Gastrocnemius medialis (tissue), 4 donors: ENCODE measurements at regions not wholly inside any gene's neighbourhood (a gene's known extent, or its start where the extent isn't known, plus 50 kb on each side); places are given as distances from the start of the nearest gene placed in this dataset.
"Not testable (repeated sequence)": the region's sequence is repeated elsewhere in the genome, so short reads cannot be mapped to it uniquely, and the experiment has no call there.

Source experiments
- ATAC-seq, 2 donors: fragments of 150-250 bp; one replicate each; pipeline ENCODE4 v1.9.1; 2016
- DNase-seq, 2 donors: peaks; one replicate each; pipeline ENCODE4 v3.0.0-alpha.2; 2019
- H3K27ac ChIP-seq, 4 donors: fragments of 200-600 bp; sonication (generic); 1 replicate in 1 of 4; 2 replicates in 3 of 4; pipeline ENCODE4 v1.5.1; 2016 to 2018; ENCODE audit warnings: mild to moderate bottlenecking in 2 of 4, moderate library complexity in 1 of 4
- H3K27me3 ChIP-seq, 3 donors: fragments of 200-600 bp; sonication (generic) in 2 of 3; 1 replicate in 1 of 3; 2 replicates in 2 of 3; pipeline versions ENCODE4 v1.5.1 to v1.6.0; 2016 to 2019; ENCODE audit warnings: mild to moderate bottlenecking in 1 of 3, moderate library complexity in 1 of 3
- H3K36me3 ChIP-seq, 2 donors: fragments of 200-600 bp; sonication (generic) in 1 of 2; one replicate each; pipeline ENCODE4 v1.5.1; 2017 to 2018
- H3K4me1 ChIP-seq, 2 donors: fragments of 200-600 bp; sonication (generic) in 1 of 2; one replicate each; pipeline ENCODE4 v1.5.1; 2016 to 2017; ENCODE audit warnings: mild to moderate bottlenecking in 2 of 2
- H3K4me3 ChIP-seq, 4 donors: fragments of 200-600 bp; sonication (generic) in 3 of 4; 1 replicate in 1 of 4; 2 replicates in 3 of 4; pipeline ENCODE4 v1.5.1; 2016 to 2019; ENCODE audit warnings: mild to moderate bottlenecking in 2 of 4
- H3K9me3 ChIP-seq, 3 donors: fragments of 200-600 bp; sonication (generic) in 2 of 3; 1 replicate in 1 of 3; 2 replicates in 2 of 3; pipeline ENCODE4 v1.5.1; 2016 to 2019
- CTCF ChIP-seq, 5 experiments: fragments of 450-650 bp in 3 of 5; fragments of 200-600 bp in 2 of 5; sonication (generic) in 2 of 5; IDR thresholded peaks in 4 of 5; conservative IDR thresholded peaks in 1 of 5; 1 replicate in 4 of 5; 2 replicates in 1 of 5; pipeline ENCODE4 v1.5.1; 2016 to 2019; ENCODE audit warnings: antibody characterized with exemption in 5 of 5, mild to moderate bottlenecking in 3 of 5, moderate library complexity in 3 of 5
- POLR2A ChIP-seq, 2 donors: fragments of 450-650 bp; IDR thresholded peaks; one replicate each; pipeline ENCODE4 v1.6.1; 2017; ENCODE audit warnings: antibody characterized with exemption in 2 of 2, mild to moderate bottlenecking in 2 of 2, moderate library complexity in 2 of 2
- in situ Hi-C, 4 donors: fragments of 200-750 bp; cut with MboI; loops; one replicate each; pipeline versions ENCODE4 v1.15.0 to v1.8.0; 2017; ENCODE audit warnings: low sequenced_read_pairs in 4 of 4
- intact Hi-C: fragments of 100-400 bp; cut with DNase I; formaldehyde crosslinking; loops from one replicate; pipeline ENCODE4 v1.15.1; 2023; ENCODE audit warnings: low total_unique reads

GRCh38 chr4:167885872-167886271, 206.5 kb upstream of the ANXA10 start:
- in situ Hi-C loops (no loop called here), intact Hi-C loops (no loop called here)
- Histone ChIP-seq H3K27me3 (no peaks in the 10 kb centered on the region), H3K4me3 (no peak overlapping the region), H3K36me3 (no peaks in the 10 kb centered on the region), H3K9me3 (no peaks in the 10 kb centered on the region), H3K27ac (no peak overlapping the region), H3K4me1 (no peaks in the 10 kb centered on the region)
- no peak for ATAC-seq
- no peak for DNase-seq
- TF ChIP-seq POLR2A (IDR thresholded peaks at IDR 0.05), result no peak
- TF ChIP-seq CTCF (IDR thresholded peaks at IDR 0.05 in 4 of 5, conservative IDR thresholded peaks at IDR 0.05 in 1 of 5), result no peak

DNA sequence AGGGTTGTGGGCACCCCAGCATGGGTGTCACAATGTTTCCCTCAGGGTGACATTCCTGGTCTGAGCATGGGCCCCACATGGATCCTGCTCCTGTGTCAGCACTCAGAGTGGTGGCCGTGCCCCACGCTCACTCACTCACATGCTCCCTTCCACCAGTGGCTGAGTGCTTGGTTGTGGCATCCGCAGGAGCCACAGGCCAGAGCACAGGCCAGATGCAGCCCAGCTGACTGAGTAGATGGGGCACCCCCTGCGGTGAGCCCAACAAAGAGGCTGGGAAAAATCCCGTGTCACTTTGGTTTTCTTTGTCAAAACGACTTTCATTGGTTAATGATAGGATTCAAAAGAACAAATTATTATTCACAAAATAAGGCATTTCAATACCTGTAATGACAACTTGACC, 204.6 kb upstream of the ANXA10 start:
- intact Hi-C loops (no loop called here), in situ Hi-C loops (no loop called here)
- no peak overlapping the region for H3K4me3 ChIP-seq

DNA sequence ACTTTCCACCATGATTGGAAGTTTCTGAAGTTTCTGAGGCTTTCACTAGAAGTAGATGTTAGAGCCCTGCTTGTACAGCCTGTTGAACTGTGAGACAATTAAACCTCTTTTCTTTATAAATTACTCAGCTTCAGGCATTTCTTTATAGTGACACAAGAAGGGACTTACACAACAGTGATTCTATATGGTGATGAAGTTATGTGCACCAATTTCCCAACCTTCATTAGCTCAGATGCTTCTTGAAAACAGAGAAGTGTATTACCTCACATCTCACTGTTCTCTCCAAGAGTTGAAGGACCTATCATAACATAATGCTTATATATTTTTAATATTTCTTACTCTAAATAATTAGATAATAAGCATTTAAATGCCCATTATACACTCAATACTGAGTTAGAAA, 202.1 kb upstream of the ANXA10 start:
- Histone ChIP-seq H3K4me1 (no peaks in the 10 kb centered on the region), H3K27ac (no peak overlapping the region), H3K36me3 (no peaks in the 10 kb centered on the region), H3K4me3 (no peak overlapping the region), H3K9me3 (no peaks in the 10 kb centered on the region), H3K27me3 (no peaks in the 10 kb centered on the region)
- no peak for TF ChIP-seq POLR2A (IDR thresholded peaks at IDR 0.05)
- no peak for TF ChIP-seq CTCF (IDR thresholded peaks at IDR 0.05 in 4 of 5, conservative IDR thresholded peaks at IDR 0.05 in 1 of 5)
- in situ Hi-C loops (no loop called here), intact Hi-C loops (no loop called here)
- DNase-seq (no peak), ATAC-seq (no peak)

More for the DNA sequence above, 204.6 kb upstream of the ANXA10 start:
- no peaks in the 10 kb centered on the region for H3K4me1 ChIP-seq
- H3K9me3 ChIP-seq, result no peaks in the 10 kb centered on the region
- TF ChIP-seq CTCF (IDR thresholded peaks at IDR 0.05 in 4 of 5, conservative IDR thresholded peaks at IDR 0.05 in 1 of 5) (no peak), POLR2A (IDR thresholded peaks at IDR 0.05) (no peak)
- no peaks in the 10 kb centered on the region for H3K27me3 ChIP-seq
- H3K36me3 ChIP-seq, result no peaks in the 10 kb centered on the region
- ATAC-seq (no peak), DNase-seq (no peak)
- H3K27ac ChIP-seq, result no peak overlapping the region

GRCh38 chr4:167893531-167893930, 198.8 kb upstream of the ANXA10 start:
- Histone ChIP-seq H3K36me3 (no peaks in the 10 kb centered on the region), H3K4me3 (no peak overlapping the region), H3K27me3 (no peaks in the 10 kb centered on the region), H3K9me3 (no peaks in the 10 kb centered on the region), H3K4me1 (no peaks in the 10 kb centered on the region), H3K27ac (no peak overlapping the region)
- intact Hi-C loops, result no loop called here
- TF ChIP-seq CTCF (IDR thresholded peaks at IDR 0.05 in 4 of 5, conservative IDR thresholded peaks at IDR 0.05 in 1 of 5) (no peak), POLR2A (IDR thresholded peaks at IDR 0.05) (no peak)
- in situ Hi-C loops, result no loop called here
- no peak for DNase-seq
- no peak for ATAC-seq

DNA sequence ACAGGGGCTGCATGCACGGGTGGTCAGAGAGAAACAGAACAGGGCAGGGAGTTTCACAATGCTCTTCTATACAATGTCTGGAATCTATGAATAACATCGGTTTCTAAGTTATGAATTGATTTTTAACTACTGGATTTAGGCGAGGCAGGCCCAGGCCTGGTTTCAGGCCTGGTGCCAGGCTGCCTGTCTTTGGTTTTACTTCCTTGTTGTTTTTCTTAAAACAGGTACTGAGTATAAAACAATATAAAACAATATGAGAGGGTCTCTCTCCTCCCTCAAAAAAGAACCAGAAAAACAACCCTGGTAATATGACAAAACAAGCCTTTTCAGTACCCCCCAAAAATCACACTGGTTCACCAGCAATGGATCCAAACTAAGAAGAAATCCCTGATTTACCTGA, 196.1 kb upstream of the ANXA10 start:
- ATAC-seq, H3K36me3 ChIP-seq, intact Hi-C loops, H3K4me3 ChIP-seq, in situ Hi-C loops, DNase-seq, H3K27me3 ChIP-seq, H3K4me1 ChIP-seq, H3K27ac ChIP-seq, H3K9me3 ChIP-seq: not testable (repeated sequence)
